Breast epithelium (tissue), 3 donors: ENCODE measurements at regions not wholly inside any gene's neighbourhood (a gene's known extent, or its start where the extent isn't known, plus 50 kb on each side); places are given as distances from the start of the nearest gene placed in this dataset.

Experiments used
- POLR2A ChIP-seq: fragments of 450-650 bp; IDR thresholded peaks from one replicate; pipeline ENCODE4 v1.6.1; 2016; ENCODE audit warnings: antibody characterized with exemption, mild to moderate bottlenecking, moderate library complexity
- TF ChIP-seq, protein P1 (sequence below), 3 donors: fragments of 450-650 bp; IDR thresholded peaks; one replicate each; pipeline ENCODE4 v1.5.1; 2016 to 2017; ENCODE audit warnings: antibody characterized with exemption in 3 of 3, mild to moderate bottlenecking in 3 of 3, moderate library complexity in 3 of 3

DNA sequence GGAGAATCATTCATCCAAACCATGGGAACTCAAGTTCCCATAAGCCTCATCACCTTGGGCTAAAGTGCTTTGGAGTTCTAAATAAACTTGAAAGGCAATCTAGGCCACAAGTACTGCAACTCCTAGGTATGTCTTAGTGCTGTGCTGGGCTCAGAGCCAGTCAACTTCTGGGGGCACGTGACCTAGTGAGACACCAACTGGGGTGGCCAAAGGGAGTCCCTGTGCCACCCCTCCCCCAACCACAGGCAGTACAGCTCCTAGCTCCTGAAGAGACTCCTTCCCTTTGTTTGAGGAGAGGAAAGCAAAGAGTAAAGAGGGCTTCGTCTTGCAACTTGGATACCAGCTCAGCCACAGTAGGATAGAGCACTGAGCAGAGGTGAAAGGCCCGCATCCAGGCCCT is 154.2 kb upstream of the IL1RAPL2 start:
- TF ChIP-seq, protein P1, sequence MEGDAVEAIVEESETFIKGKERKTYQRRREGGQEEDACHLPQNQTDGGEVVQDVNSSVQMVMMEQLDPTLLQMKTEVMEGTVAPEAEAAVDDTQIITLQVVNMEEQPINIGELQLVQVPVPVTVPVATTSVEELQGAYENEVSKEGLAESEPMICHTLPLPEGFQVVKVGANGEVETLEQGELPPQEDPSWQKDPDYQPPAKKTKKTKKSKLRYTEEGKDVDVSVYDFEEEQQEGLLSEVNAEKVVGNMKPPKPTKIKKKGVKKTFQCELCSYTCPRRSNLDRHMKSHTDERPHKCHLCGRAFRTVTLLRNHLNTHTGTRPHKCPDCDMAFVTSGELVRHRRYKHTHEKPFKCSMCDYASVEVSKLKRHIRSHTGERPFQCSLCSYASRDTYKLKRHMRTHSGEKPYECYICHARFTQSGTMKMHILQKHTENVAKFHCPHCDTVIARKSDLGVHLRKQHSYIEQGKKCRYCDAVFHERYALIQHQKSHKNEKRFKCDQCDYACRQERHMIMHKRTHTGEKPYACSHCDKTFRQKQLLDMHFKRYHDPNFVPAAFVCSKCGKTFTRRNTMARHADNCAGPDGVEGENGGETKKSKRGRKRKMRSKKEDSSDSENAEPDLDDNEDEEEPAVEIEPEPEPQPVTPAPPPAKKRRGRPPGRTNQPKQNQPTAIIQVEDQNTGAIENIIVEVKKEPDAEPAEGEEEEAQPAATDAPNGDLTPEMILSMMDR (IDR thresholded peaks at IDR 0.05), result no peak
- TF ChIP-seq POLR2A, result no peak
